Occipital lobe (tissue), 2 donors: ENCODE measurements at regions not wholly inside any gene's neighbourhood (a gene's known extent, or its start where the extent isn't known, plus 50 kb on each side); places are given as distances from the start of the nearest gene placed in this dataset. TPM values are rescaled to one million over a fixed set of nuclear protein-coding genes. Genes with fewer than 3 reads are reported as not detected.
"Not testable (repeated sequence)": the region's sequence is repeated elsewhere in the genome, so short reads cannot be mapped to it uniquely, and the experiment has no call there.

ENCODE experiments used
- DNase-seq: peaks from one replicate; lab custom pipeline; 2025; lab: John Stamatoyannopoulos, UW
- small RNA-seq: library from RNA; depleted of rRNA; stranded (forward); fragments of <200 nt; gene quantifications from one replicate; pipeline ENCODE3, GENCODE V24; 2014

GRCh38 chr18:55664758-55665400 lies 76.9 kb upstream of the TCF4 start:
- not testable (repeated sequence) for DNase-seq

- no peak for DNase-seq
Observed at GRCh38 chr18:55663891-55664290, 75.9 kb upstream of the TCF4 start.

DNA sequence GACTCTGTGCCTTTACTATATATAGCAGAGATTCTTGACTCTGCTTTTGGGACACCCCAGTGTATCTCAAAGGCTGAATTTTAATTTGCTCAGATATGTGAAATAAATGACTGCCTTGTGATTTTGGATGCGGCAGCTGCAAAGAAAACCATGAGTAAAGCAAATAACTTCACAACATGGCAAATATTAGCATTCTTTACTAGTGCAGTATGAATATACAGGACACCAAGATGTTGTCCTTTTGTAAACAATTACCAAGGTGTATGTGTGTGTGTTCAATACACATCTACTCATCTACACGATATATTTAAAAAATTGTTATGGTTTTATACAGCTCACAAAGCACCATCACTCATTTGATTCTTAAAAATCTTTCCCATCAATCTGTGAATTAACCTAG lies 70.6 kb upstream of the TCF4 start:
- no peak for DNase-seq

DNA sequence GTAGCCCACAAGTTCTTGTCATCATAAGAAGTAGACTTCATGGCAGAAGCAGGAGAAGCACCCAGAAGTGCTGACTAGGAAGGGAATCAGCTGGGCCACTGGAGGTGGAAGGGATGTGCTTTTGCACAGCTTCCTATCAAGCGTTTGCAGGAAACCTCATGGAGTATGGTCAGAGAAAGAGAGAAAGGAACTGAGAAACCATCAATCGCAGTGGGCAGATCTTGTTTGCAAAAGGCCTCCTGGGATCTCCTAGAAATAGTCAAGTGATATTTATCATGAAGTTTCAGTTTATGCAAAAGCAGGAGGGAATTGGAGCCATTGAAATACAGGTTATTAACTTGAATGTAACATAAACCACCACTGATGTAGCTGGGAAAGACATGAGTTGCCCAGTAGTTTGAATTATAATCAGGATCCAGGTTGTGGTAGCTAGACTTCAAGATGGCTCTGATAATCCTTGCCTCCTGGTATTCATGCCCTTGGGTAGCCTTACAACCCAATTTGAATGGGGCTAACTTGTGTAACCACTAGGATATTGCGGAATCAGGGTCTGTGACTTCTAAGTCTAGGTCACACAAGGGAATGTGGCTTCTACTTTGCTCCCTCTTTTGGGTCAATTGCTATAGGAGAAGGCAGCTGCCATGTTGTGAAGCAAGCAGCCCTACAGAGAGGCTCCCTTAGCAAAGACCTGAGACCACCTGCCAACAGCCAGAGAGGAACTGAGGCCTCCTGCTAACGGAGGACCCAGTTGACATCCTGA lies 69.8 kb upstream of the TCF4 start:
- no peak for DNase-seq

DNA sequence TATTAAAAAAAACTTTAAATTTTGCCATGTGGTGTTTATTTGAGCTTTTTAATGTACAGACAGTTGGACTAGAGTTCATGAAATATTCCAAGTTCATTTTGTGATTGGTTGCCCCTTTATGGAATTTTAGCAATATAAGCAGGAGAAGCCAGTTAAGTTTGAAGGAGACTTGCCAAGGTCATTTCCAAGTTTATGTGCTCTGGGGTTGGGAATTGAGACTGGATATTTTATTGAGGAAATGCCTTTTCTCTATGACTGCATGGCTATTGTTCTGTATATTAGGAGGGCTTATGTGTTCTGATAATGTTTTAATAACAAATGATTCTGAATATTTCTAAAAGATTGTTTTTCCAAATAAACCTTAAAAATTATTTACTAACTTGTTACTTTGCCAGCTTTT lies 67.0 kb upstream of the TCF4 start:
- no peak for DNase-seq

DNA sequence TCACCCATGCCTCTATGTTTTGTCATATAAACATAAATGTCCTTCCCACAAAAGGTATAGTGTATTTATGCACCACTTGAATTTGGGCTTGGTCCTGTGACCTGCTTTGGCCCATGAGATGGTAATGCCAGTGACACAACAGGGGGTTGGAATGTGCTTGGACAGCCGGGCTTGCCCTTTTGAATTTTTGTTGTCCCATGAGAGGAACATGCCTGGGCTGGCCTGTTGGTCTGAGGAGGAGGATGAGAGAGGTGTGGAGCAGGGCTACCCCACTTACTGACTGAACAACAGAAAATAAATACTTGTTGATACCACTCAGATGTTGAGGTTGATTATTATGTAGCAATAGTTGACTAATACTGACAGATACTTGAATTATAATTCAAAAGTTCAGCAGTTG lies 63.2 kb upstream of the TCF4 start:
- DNase-seq: no peak

GRCh38 chr18:55650363-55650870 lies 62.4 kb upstream of the TCF4 start:
- DNase-seq: no peak

DNA sequence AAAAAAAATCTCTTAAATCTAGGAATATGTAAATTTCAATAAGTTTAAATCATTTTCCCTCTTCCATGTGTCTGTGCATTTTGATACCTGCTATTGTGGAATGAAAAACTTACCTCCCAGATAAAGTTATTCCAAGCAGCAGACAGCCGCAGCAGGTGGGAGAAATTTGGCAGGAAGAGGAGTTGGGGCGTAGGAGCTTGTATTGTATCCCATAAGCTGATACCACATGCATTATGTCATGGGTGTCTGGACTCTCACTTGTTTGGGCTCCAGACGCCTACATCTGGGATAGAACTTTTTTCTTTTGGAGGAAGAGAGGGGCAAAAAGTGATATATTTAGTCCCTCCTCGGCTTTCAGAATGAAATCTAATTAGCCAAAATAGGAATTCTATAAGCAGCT lies 59.3 kb upstream of the TCF4 start:
- no peak for DNase-seq

DNA sequence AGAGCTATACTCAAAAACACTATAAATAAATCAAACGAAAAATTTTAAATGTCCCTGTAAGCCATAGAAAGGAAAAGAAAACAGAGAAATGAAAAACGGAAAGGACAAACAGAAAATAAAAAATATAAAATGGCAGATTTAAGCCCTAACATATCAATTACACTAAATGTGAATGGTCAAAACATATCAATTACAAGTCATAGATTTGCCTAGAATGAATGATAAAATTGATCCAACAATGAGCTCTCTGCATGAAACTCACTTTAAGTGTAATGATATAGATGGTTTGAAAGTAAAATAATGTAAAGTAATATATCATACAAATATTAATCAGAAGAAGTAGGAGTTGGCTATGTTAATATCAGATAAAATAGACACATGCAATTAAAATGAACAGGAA lies 54.2 kb upstream of the TCF4 start:
- no peak for DNase-seq

DNA sequence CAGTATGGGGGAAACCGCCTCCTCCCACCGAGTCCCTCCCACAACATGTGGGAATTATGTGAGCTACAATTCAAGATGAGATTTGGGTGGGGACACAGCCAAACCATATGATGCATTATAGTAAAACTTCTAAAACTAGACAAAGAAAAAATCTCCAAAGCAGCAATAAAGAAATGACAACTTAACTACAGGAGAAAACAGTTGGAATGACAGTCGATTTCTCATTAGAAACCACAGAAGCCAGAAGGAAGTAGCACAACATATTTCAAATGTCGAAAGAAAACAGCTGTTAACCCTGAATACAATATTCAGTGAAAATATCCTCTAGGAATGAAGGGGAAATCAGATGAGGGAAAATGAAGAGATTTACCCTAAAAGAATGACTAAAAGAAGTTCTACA lies 53.5 kb upstream of the TCF4 start:
- no peak for DNase-seq

Small RNA genes in the stretch of these regions (small RNA-seq; reads per million reads assigned to genes)
- gene RF00045: not detected
